ENCODE measurements at regions not wholly inside any gene's neighbourhood (a gene's known extent, or its start where the extent isn't known, plus 50 kb on each side); places are given as distances from the start of the nearest gene placed in this dataset.

DNA sequence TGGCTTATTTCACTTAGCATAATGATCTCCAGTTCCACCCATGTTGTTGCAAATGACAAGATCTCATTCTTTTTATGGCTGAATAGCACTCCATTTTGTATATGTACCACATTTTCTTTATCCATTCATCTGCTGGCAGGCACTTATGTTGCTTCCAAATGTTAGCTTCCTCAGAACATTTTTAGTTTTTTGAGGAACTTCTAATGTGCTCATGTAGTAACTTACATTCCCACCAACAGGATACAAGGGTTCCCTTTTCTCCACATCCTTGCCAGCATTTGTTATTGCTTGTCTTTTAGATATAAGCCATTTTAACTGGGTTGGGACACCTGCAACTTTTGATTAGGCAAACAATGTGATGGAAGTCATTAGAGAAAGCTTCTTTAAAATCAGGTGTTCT is 454.2 kb downstream of the NLGN4X start:
- no peak for DNase-seq (ENCODE audit: extremely low spot score, unreplicated experiment)
- Mint-ChIP-seq H3K27me3 (ENCODE audit: unreplicated experiment) (no peaks in the 10 kb centered on the region), H3K4me3 (ENCODE audit: unreplicated experiment) (no peak overlapping the region), H3K4me1 (ENCODE audit: unreplicated experiment) (no peaks in the 10 kb centered on the region), H3K9me3 (ENCODE audit: unreplicated experiment) (peaks cover 41% of the 10 kb centered on the region), H3K36me3 (ENCODE audit: unreplicated experiment) (no peaks in the 10 kb centered on the region), H3K27ac (ENCODE audit: unreplicated experiment) (no peak overlapping the region)
- TF ChIP-seq, protein P1, sequence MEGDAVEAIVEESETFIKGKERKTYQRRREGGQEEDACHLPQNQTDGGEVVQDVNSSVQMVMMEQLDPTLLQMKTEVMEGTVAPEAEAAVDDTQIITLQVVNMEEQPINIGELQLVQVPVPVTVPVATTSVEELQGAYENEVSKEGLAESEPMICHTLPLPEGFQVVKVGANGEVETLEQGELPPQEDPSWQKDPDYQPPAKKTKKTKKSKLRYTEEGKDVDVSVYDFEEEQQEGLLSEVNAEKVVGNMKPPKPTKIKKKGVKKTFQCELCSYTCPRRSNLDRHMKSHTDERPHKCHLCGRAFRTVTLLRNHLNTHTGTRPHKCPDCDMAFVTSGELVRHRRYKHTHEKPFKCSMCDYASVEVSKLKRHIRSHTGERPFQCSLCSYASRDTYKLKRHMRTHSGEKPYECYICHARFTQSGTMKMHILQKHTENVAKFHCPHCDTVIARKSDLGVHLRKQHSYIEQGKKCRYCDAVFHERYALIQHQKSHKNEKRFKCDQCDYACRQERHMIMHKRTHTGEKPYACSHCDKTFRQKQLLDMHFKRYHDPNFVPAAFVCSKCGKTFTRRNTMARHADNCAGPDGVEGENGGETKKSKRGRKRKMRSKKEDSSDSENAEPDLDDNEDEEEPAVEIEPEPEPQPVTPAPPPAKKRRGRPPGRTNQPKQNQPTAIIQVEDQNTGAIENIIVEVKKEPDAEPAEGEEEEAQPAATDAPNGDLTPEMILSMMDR (IDR thresholded peaks at IDR 0.05): no peak

DNA sequence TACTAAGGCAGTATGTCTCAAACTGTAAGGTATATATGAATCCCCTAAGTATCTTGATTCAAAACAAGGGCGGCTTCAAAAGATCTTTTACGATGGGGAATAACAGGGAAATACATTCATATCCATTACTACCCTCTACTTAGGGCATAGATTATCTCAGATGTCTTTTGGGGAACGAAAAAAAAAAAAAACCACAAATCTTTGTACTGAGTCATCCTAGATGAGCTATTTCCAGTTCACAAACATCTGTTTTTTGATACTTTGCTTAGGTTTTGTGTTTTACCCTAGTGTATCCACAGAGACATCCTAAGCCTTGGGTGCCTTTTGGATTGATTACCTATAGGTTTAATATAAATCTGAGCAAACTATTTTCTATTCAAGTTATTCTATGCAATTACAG is 457.2 kb downstream of the NLGN4X start:
- Mint-ChIP-seq H3K27me3 (ENCODE audit: unreplicated experiment) (no peaks in the 10 kb centered on the region), H3K4me3 (ENCODE audit: unreplicated experiment) (no peak overlapping the region), H3K9me3 (ENCODE audit: unreplicated experiment) (peaks cover 34% of the 10 kb centered on the region), H3K36me3 (ENCODE audit: unreplicated experiment) (no peaks in the 10 kb centered on the region), H3K27ac (ENCODE audit: unreplicated experiment) (no peak overlapping the region), H3K4me1 (ENCODE audit: unreplicated experiment) (no peaks in the 10 kb centered on the region)
- TF ChIP-seq, protein P1 (IDR thresholded peaks at IDR 0.05): no peak
- no peak for DNase-seq (ENCODE audit: extremely low spot score, unreplicated experiment)

DNA sequence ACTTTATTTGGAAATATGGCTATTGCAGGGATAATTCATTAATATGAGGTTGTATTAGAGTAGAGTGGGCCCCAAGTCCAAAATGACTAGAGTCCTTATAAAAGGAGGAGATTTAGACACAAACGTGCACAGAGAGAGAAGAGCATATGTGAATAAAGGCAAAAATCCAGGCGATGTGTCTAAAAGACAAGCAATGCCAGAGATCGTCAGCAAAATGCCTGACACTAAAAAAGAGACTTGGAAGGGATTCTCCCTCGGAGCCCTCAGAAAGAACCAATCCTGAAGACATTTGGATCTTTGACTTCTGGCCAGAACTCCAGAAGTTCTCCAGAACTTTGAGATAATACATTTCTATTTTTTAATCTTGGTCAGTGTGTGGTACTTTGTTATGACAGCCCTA is 472.1 kb downstream of the NLGN4X start:
- Mint-ChIP-seq H3K4me3 (ENCODE audit: unreplicated experiment) (no peak overlapping the region), H3K9me3 (ENCODE audit: unreplicated experiment) (peaks cover 34% of the 10 kb centered on the region), H3K27ac (ENCODE audit: unreplicated experiment) (no peak overlapping the region), H3K36me3 (ENCODE audit: unreplicated experiment) (no peaks in the 10 kb centered on the region), H3K4me1 (ENCODE audit: unreplicated experiment) (no peaks in the 10 kb centered on the region), H3K27me3 (ENCODE audit: unreplicated experiment) (no peaks in the 10 kb centered on the region)
- no peak for DNase-seq (ENCODE audit: extremely low spot score, unreplicated experiment)
- TF ChIP-seq, protein P1 (IDR thresholded peaks at IDR 0.05): no peak

DNA sequence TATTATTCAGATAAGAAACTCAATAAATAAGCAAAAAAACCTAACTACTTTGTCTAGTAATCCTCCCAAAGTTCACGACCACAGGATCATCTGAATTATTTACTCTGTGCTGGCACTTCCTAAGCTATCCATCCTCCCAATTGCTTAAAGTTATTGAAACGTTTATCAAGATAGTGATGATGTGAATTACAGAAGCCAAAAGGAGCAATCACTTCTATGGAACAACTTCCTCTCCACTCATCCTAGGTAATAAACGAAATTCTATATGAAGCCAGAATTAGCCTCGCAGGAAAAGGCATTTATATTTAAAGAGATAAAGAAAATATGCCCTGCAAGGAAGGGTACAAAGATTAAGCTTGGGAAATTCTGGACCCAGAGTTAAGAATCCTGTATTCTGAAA is 475.4 kb downstream of the NLGN4X start:
- DNase-seq (ENCODE audit: extremely low spot score, unreplicated experiment): no peak
- Mint-ChIP-seq H3K4me1 (ENCODE audit: unreplicated experiment) (no peaks in the 10 kb centered on the region), H3K27ac (ENCODE audit: unreplicated experiment) (no peak overlapping the region), H3K4me3 (ENCODE audit: unreplicated experiment) (no peak overlapping the region), H3K36me3 (ENCODE audit: unreplicated experiment) (no peaks in the 10 kb centered on the region), H3K9me3 (ENCODE audit: unreplicated experiment) (peaks cover 38% of the 10 kb centered on the region), H3K27me3 (ENCODE audit: unreplicated experiment) (no peaks in the 10 kb centered on the region)
- TF ChIP-seq, protein P1 (IDR thresholded peaks at IDR 0.05): no peak

DNA sequence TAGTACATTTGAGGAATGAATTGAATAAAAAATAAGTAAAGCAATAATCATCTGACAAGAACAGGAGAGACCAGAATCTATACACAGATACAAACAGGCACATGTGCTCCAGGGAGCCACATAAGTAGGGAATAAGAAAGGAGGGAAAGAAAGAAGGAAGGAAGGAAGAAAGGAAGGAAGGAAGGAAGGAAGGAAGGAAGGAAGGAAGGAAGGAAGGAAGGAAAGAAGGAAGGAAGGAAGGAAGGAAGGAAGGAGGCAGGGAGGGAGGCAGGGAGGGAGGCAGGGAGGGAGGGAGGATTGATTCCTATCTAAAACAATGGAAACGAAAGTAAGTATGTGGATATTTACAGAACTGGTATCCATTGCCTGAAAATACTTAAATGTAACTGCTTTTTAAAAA is 475.8 kb downstream of the NLGN4X start:
- H3K4me1 Mint-ChIP-seq (ENCODE audit: unreplicated experiment): no peaks in the 10 kb centered on the region
- no peak overlapping the region for H3K4me3 Mint-ChIP-seq (ENCODE audit: unreplicated experiment)
- peaks cover 38% of the 10 kb centered on the region for H3K9me3 Mint-ChIP-seq (ENCODE audit: unreplicated experiment)

More for the DNA sequence above, 475.8 kb downstream of the NLGN4X start:
- no peaks in the 10 kb centered on the region for H3K36me3 Mint-ChIP-seq (ENCODE audit: unreplicated experiment)
- TF ChIP-seq, protein P1 (IDR thresholded peaks at IDR 0.05): no peak
- no peak for DNase-seq (ENCODE audit: extremely low spot score, unreplicated experiment)
- no peak overlapping the region for H3K27ac Mint-ChIP-seq (ENCODE audit: unreplicated experiment)
- no peaks in the 10 kb centered on the region for H3K27me3 Mint-ChIP-seq (ENCODE audit: unreplicated experiment)
